Mononuclear cell (primary cell): ENCODE measurements at regions not wholly inside any gene's neighbourhood (a gene's known extent, or its start where the extent isn't known, plus 50 kb on each side); places are given as distances from the start of the nearest gene placed in this dataset.

Source experiments
- H3K27me3 ChIP-seq: 2 replicates; pipeline ENCODE4 v1.6.0; 2011; ENCODE audit warnings: low read length, control low read depth; ENCODE audit not compliant: insufficient read depth
- H3K4me1 ChIP-seq: 2 replicates; pipeline ENCODE4 v1.5.1; 2011; ENCODE audit warnings: mild to moderate bottlenecking, low read length, control low read depth; ENCODE audit not compliant: insufficient read depth
- H3K4me3 ChIP-seq: 2 replicates; pipeline ENCODE4 v1.5.1; 2011; ENCODE audit warnings: mild to moderate bottlenecking, low read length, moderate library complexity
- H3K9me3 ChIP-seq: 2 replicates; pipeline ENCODE4 v1.5.1; 2011; ENCODE audit warnings: low read depth, mild to moderate bottlenecking, control low read depth, low read length

GRCh38 chr3:59612444-59612715 lies 562.6 kb upstream of the CFAP20DC start:
- Histone ChIP-seq H3K9me3 (no peaks in the 10 kb centered on the region), H3K27me3 (no peaks in the 10 kb centered on the region), H3K4me1 (no peaks in the 10 kb centered on the region), H3K4me3 (no peak overlapping the region)

GRCh38 chr3:59611649-59612443 lies 562.0 kb upstream of the CFAP20DC start:
- H3K27me3 ChIP-seq: no peaks in the 10 kb centered on the region
- H3K4me3 ChIP-seq: no peak overlapping the region
- no peaks in the 10 kb centered on the region for H3K4me1 ChIP-seq
- no peaks in the 10 kb centered on the region for H3K9me3 ChIP-seq

- H3K4me3 ChIP-seq: no peak overlapping the region
- no peaks in the 10 kb centered on the region for H3K27me3 ChIP-seq
- H3K9me3 ChIP-seq: no peaks in the 10 kb centered on the region
- no peaks in the 10 kb centered on the region for H3K4me1 ChIP-seq
These were observed 560.0 kb upstream of the CFAP20DC start for GRCh38 chr3:59609657-59610348.

- Histone ChIP-seq H3K27me3 (no peaks in the 10 kb centered on the region), H3K9me3 (no peaks in the 10 kb centered on the region), H3K4me3 (no peak overlapping the region), H3K4me1 (no peaks in the 10 kb centered on the region)
These were observed 558.5 kb upstream of the CFAP20DC start for GRCh38 chr3:59608356-59608755.

GRCh38 chr3:59607656-59608055 lies 557.8 kb upstream of the CFAP20DC start:
- Histone ChIP-seq H3K27me3 (no peaks in the 10 kb centered on the region), H3K9me3 (no peaks in the 10 kb centered on the region), H3K4me1 (no peaks in the 10 kb centered on the region), H3K4me3 (no peak overlapping the region)

- Histone ChIP-seq H3K27me3 (no peaks in the 10 kb centered on the region), H3K4me1 (no peaks in the 10 kb centered on the region), H3K4me3 (no peak overlapping the region), H3K9me3 (no peaks in the 10 kb centered on the region)
These were observed 556.9 kb upstream of the CFAP20DC start for GRCh38 chr3:59606638-59607266.

- no peaks in the 10 kb centered on the region for H3K9me3 ChIP-seq
- no peak overlapping the region for H3K4me3 ChIP-seq
- no peaks in the 10 kb centered on the region for H3K27me3 ChIP-seq
- H3K4me1 ChIP-seq: no peaks in the 10 kb centered on the region
These were observed 556.2 kb upstream of the CFAP20DC start for GRCh38 chr3:59605944-59606534.

GRCh38 chr3:59605318-59605717 lies 555.5 kb upstream of the CFAP20DC start:
- Histone ChIP-seq H3K4me1 (no peaks in the 10 kb centered on the region), H3K27me3 (no peaks in the 10 kb centered on the region), H3K4me3 (no peak overlapping the region), H3K9me3 (no peaks in the 10 kb centered on the region)

GRCh38 chr3:59601486-59601885 lies 551.7 kb upstream of the CFAP20DC start:
- H3K27me3 ChIP-seq: no peaks in the 10 kb centered on the region
- no peaks in the 10 kb centered on the region for H3K4me1 ChIP-seq
- no peaks in the 10 kb centered on the region for H3K9me3 ChIP-seq
- H3K4me3 ChIP-seq: no peak overlapping the region

GRCh38 chr3:59600631-59601030 lies 550.8 kb upstream of the CFAP20DC start:
- H3K9me3 ChIP-seq: no peaks in the 10 kb centered on the region
- no peak overlapping the region for H3K4me3 ChIP-seq
- no peaks in the 10 kb centered on the region for H3K27me3 ChIP-seq
- H3K4me1 ChIP-seq: no peaks in the 10 kb centered on the region

GRCh38 chr3:59596741-59597140 lies 546.9 kb upstream of the CFAP20DC start:
- H3K9me3 ChIP-seq: no peaks in the 10 kb centered on the region
- no peaks in the 10 kb centered on the region for H3K4me1 ChIP-seq
- no peak overlapping the region for H3K4me3 ChIP-seq
- H3K27me3 ChIP-seq: no peaks in the 10 kb centered on the region

- no peaks in the 10 kb centered on the region for H3K4me1 ChIP-seq
These were observed 546.0 kb upstream of the CFAP20DC start for GRCh38 chr3:59595830-59596229.

GRCh38 chr3:59593380-59593779 lies 543.6 kb upstream of the CFAP20DC start:
- Histone ChIP-seq H3K4me3 (no peak overlapping the region), H3K27me3 (no peaks in the 10 kb centered on the region), H3K9me3 (no peaks in the 10 kb centered on the region), H3K4me1 (no peaks in the 10 kb centered on the region)

More at GRCh38 chr3:59595830-59596229, 546.0 kb upstream of the CFAP20DC start:
- Histone ChIP-seq H3K9me3 (no peaks in the 10 kb centered on the region), H3K4me3 (no peak overlapping the region), H3K27me3 (no peaks in the 10 kb centered on the region)

- Histone ChIP-seq H3K4me3 (no peak overlapping the region), H3K27me3 (no peaks in the 10 kb centered on the region), H3K4me1 (no peaks in the 10 kb centered on the region), H3K9me3 (peaks cover 3% of the 10 kb centered on the region)
These were observed 531.2 kb upstream of the CFAP20DC start for GRCh38 chr3:59580996-59581395.

GRCh38 chr3:59580499-59580898 lies 530.7 kb upstream of the CFAP20DC start:
- Histone ChIP-seq H3K27me3 (no peaks in the 10 kb centered on the region), H3K4me1 (no peaks in the 10 kb centered on the region)

More at GRCh38 chr3:59580499-59580898, 530.7 kb upstream of the CFAP20DC start:
- H3K4me3 ChIP-seq: no peak overlapping the region
- H3K9me3 ChIP-seq: no peaks in the 10 kb centered on the region
